Calu3 (cell line): ENCODE measurements at regions not wholly inside any gene's neighbourhood (a gene's known extent, or its start where the extent isn't known, plus 50 kb on each side); places are given as distances from the start of the nearest gene placed in this dataset.

ENCODE experiments used
- BruUV-seq: library from RNA; stranded (reverse); fragments of 400-500 nt; replicated peaks from 2 replicates; lab custom pipeline; 2021; lab: Mats Ljungman, UMichigan
- CTCF ChIA-PET: fragments of 300-600 bp; sonication (Branson Sonifier 250); formaldehyde crosslinking; loops from one replicate; lab custom pipeline; 2022; ENCODE audit warnings: antibody characterized with exemption; lab: Charles Lee
- DNase-seq: peaks from one replicate; pipeline ENCODE4 v3.0.0; 2022
- H3K27ac Mint-ChIP-seq: one replicate; pipeline ENCODE4 v1.8.0; 2022; ENCODE audit warnings: mixed read lengths; ENCODE audit not compliant: unreplicated experiment
- H3K27me3 Mint-ChIP-seq: one replicate; pipeline ENCODE4 v1.8.0; 2022; ENCODE audit warnings: mixed read lengths; ENCODE audit not compliant: unreplicated experiment
- H3K36me3 Mint-ChIP-seq: one replicate; pipeline ENCODE4 v1.8.0; 2022; ENCODE audit warnings: mild to moderate bottlenecking, moderate library complexity, mixed read lengths; ENCODE audit not compliant: insufficient read depth, unreplicated experiment
- H3K4me1 Mint-ChIP-seq: one replicate; pipeline ENCODE4 v1.8.0; 2022; ENCODE audit warnings: mild to moderate bottlenecking, low read depth, mixed read lengths; ENCODE audit not compliant: unreplicated experiment
- H3K4me3 Mint-ChIP-seq: one replicate; pipeline ENCODE4 v1.8.0; 2022; ENCODE audit warnings: mild to moderate bottlenecking, low read depth, moderate library complexity, mixed read lengths; ENCODE audit not compliant: unreplicated experiment
- H3K9me3 Mint-ChIP-seq: one replicate; pipeline ENCODE4 v1.8.0; 2022; ENCODE audit warnings: low read depth, mixed read lengths; ENCODE audit not compliant: unreplicated experiment
- intact Hi-C: fragments of 100-400 bp; cut with micrococcal nuclease; formaldehyde crosslinking; loops from one replicate; pipeline ENCODE4 v1.10.0; 2022; ENCODE audit not compliant: unreplicated experiment
- TF ChIP-seq, protein P1 (sequence below): fragments of 200-600 bp; IDR thresholded peaks from one replicate; pipeline ENCODE4 v1.8.0; 2022; ENCODE audit warnings: antibody characterized with exemption; ENCODE audit not compliant: unreplicated experiment

- Mint-ChIP-seq H3K4me3 (no peak overlapping the region), H3K36me3 (peaks cover 4% of the 10 kb centered on the region), H3K9me3 (no peaks in the 10 kb centered on the region), H3K27me3 (no peaks in the 10 kb centered on the region), H3K4me1 (peaks cover 7% of the 10 kb centered on the region), H3K27ac (no peak overlapping the region)
- CTCF ChIA-PET: no interaction called here
- no TSS peak for BruUV-seq
- no peak for DNase-seq
- TF ChIP-seq, protein P1, sequence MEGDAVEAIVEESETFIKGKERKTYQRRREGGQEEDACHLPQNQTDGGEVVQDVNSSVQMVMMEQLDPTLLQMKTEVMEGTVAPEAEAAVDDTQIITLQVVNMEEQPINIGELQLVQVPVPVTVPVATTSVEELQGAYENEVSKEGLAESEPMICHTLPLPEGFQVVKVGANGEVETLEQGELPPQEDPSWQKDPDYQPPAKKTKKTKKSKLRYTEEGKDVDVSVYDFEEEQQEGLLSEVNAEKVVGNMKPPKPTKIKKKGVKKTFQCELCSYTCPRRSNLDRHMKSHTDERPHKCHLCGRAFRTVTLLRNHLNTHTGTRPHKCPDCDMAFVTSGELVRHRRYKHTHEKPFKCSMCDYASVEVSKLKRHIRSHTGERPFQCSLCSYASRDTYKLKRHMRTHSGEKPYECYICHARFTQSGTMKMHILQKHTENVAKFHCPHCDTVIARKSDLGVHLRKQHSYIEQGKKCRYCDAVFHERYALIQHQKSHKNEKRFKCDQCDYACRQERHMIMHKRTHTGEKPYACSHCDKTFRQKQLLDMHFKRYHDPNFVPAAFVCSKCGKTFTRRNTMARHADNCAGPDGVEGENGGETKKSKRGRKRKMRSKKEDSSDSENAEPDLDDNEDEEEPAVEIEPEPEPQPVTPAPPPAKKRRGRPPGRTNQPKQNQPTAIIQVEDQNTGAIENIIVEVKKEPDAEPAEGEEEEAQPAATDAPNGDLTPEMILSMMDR: no peak
- intact Hi-C loops: no loop called here
Observed at GRCh38 chr5:38113456-38113855, 144.9 kb upstream of the EGFLAM start.

DNA sequence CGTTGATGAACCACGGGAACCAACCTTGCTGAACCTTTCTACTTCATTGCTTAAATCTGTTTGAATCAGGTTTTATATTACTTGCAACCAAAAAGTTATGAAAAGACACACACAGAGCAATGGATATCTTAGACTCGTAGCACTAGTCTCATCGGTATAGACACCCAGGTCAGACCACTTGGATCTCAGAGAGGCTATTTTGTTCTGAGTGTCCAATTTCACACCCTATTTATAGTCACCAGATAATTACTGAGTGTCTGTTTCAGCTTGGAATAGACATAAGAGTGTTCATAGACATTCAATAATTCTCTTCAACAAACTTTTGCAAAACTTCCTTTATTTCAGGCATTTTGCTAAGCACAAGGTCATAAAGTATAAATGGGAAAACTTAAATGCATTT is 145.4 kb upstream of the EGFLAM start:
- Mint-ChIP-seq H3K4me3 (no peak overlapping the region), H3K36me3 (peaks cover 4% of the 10 kb centered on the region), H3K27ac (no peak overlapping the region), H3K9me3 (no peaks in the 10 kb centered on the region), H3K4me1 (peaks cover 7% of the 10 kb centered on the region), H3K27me3 (no peaks in the 10 kb centered on the region)
- no TSS peak for BruUV-seq
- TF ChIP-seq, protein P1: no peak
- CTCF ChIA-PET: no interaction called here
- intact Hi-C loops: no loop called here
- DNase-seq: no peak

GRCh38 chr5:38110130-38110529 is 148.2 kb upstream of the EGFLAM start:
- peaks cover 22% of the 10 kb centered on the region for H3K4me1 Mint-ChIP-seq
- intact Hi-C loops: no loop called here
- no peak for DNase-seq
- no peaks in the 10 kb centered on the region for H3K27me3 Mint-ChIP-seq
- H3K9me3 Mint-ChIP-seq: no peaks in the 10 kb centered on the region
- no peak overlapping the region for H3K27ac Mint-ChIP-seq
- no TSS peak for BruUV-seq
- TF ChIP-seq, protein P1: no peak
- H3K4me3 Mint-ChIP-seq: no peak overlapping the region
- H3K36me3 Mint-ChIP-seq: peaks cover 4% of the 10 kb centered on the region
- CTCF ChIA-PET: no interaction called here

GRCh38 chr5:38107096-38107495 is 151.3 kb upstream of the EGFLAM start:
- Mint-ChIP-seq H3K27me3 (no peaks in the 10 kb centered on the region), H3K4me1 (peaks cover 21% of the 10 kb centered on the region), H3K36me3 (peaks cover 7% of the 10 kb centered on the region), H3K4me3 (no peak overlapping the region), H3K27ac (no peak overlapping the region), H3K9me3 (no peaks in the 10 kb centered on the region)
- TF ChIP-seq, protein P1: no peak
- intact Hi-C loops: no loop called here
- no TSS peak for BruUV-seq
- CTCF ChIA-PET: no interaction called here
- DNase-seq: no peak

- H3K36me3 Mint-ChIP-seq: peaks cover 7% of the 10 kb centered on the region
- intact Hi-C loops: loop anchor here (2.0 kb wide), 1 partner anchor 41 kb away; no protein-coding TSS in a partner anchor
- no peaks in the 10 kb centered on the region for H3K27me3 Mint-ChIP-seq
- CTCF ChIA-PET: no interaction called here
- H3K4me3 Mint-ChIP-seq: no peak overlapping the region
- peak overlapping the region; percentile 93 for H3K27ac Mint-ChIP-seq
- H3K9me3 Mint-ChIP-seq: no peaks in the 10 kb centered on the region
- BruUV-seq: no TSS peak
- TF ChIP-seq, protein P1: no peak
- peaks cover 25% of the 10 kb centered on the region for H3K4me1 Mint-ChIP-seq
- no peak for DNase-seq
Observed at GRCh38 chr5:38105801-38106200, 152.6 kb upstream of the EGFLAM start.
